ENCODE measurements at regions not wholly inside any gene's neighbourhood (a gene's known extent, or its start where the extent isn't known, plus 50 kb on each side); places are given as distances from the start of the nearest gene placed in this dataset.
"Not testable (repeated sequence)": the region's sequence is repeated elsewhere in the genome, so short reads cannot be mapped to it uniquely, and the experiment has no call there.

- no peak for DNase-seq
These were observed 183.9 kb downstream of the FAM43A start for GRCh38 chr3:194869482-194870169.

DNA sequence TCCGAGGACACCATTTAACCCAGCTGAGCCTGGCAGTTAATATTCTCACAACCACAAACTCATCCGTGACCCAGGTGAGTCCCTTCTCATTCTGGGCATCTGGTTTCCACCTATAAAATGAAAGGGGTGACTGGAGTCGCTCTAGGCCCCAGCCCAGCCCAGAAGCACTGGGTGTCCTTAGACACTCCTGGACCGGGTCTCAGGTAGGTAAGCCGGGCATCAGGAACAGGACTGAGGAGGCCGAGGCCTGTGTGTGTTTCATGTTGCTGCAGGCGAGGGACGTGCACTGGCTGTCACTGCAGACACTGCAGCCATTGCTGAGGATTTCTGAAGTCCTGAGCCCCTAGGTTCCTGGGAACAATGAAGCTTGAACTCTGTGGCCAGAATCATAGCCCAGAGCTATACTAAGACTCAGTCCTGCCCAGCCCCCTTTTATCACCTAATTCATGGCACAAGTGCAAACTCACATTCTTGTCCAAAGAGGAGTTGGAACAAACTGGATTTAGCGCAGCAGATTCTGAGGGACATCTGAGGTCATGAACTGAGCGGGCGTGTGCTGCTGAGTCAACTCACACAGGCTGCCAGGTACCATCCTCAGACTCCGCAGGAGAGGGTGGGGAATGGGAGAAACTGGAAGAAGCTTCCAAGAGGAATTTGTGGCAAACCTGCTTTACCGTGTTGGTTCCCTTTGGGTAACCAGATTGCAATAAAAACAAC lies 184.9 kb downstream of the FAM43A start:
- DNase-seq: no peak

GRCh38 chr3:194871143-194871863 lies 185.6 kb downstream of the FAM43A start:
- no peak for DNase-seq

GRCh38 chr3:194871864-194872668 lies 186.4 kb downstream of the FAM43A start:
- DNase-seq: no peak

DNA sequence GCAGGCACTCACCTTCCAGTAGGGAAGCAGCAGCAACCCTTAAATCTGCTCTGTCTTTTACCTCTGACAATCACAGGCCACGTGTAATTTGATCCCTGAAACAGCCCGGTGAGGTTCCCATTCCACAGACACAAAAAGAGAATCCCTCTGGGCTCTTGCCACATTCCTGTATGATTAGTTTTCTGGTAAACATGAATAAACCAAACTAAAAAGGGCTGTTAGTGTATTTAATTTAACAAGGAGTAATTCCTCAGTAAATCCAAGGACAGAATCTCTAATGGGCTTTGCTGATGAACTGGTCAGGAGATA lies 186.9 kb downstream of the FAM43A start:
- DNase-seq: no peak

DNA sequence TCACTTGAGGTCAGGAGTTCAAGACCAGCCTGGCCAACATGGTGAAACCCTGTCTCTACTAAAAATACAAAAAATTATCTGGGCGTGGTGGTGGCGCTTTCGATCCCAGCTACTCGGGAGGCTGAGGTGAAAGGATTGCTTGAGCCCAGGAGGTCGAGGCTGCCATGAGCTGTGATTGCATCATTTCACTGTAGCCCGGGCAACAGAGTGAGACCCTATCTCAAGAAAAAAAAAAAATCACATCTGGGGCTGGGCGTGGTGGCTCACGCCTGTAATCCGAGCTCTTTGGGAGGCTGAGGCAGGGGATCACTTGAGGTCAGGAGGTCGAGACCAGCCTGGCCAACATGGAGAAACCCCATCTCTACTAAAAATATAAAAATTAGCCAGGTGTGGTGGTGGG lies 187.8 kb downstream of the FAM43A start:
- DNase-seq: not testable (repeated sequence)

- DNase-seq: no peak
These were observed 188.5 kb downstream of the FAM43A start for GRCh38 chr3:194874206-194874605.

- DNase-seq: no peak
These were observed 189.1 kb downstream of the FAM43A start for GRCh38 chr3:194874783-194875182.

GRCh38 chr3:194875581-194876402 lies 190.1 kb downstream of the FAM43A start:
- no peak for DNase-seq

DNA sequence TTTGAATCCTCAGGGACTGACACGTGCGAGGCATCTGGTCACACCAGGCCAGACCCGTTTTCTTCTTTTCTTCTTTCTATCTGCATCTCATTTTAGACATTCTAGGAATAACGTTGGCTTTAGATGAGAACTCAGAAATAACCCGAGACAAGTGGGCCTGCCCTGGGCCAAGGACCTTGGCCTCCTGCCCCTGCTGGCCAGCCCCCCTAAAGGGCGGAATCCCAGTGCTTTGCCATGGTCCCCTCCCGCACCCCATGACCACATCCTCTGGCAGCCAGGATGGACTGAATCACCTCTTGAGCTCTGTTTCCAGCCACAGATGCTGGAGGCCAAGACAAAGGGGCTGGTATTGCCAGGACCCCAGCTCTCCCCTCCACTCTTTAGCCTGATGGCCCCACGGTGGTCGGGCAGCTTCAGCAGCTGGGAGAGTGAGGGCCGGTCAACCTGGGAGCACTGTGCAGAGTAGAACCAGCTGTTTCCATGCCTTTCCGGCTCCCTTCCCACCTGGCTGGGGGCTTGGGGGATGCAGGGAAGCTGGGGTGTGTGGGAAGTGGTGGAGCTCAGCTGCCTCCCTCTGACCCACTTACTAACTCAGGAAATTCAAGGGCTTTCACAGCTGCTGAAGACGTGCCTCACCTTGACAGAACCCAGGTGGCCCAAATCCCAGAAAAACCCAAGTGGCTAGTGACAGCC lies 190.9 kb downstream of the FAM43A start:
- DNase-seq: no peak

GRCh38 chr3:194877291-194878119 lies 191.8 kb downstream of the FAM43A start:
- no peak for DNase-seq

GRCh38 chr3:194879126-194879877 lies 193.6 kb downstream of the FAM43A start:
- no peak for DNase-seq

DNA sequence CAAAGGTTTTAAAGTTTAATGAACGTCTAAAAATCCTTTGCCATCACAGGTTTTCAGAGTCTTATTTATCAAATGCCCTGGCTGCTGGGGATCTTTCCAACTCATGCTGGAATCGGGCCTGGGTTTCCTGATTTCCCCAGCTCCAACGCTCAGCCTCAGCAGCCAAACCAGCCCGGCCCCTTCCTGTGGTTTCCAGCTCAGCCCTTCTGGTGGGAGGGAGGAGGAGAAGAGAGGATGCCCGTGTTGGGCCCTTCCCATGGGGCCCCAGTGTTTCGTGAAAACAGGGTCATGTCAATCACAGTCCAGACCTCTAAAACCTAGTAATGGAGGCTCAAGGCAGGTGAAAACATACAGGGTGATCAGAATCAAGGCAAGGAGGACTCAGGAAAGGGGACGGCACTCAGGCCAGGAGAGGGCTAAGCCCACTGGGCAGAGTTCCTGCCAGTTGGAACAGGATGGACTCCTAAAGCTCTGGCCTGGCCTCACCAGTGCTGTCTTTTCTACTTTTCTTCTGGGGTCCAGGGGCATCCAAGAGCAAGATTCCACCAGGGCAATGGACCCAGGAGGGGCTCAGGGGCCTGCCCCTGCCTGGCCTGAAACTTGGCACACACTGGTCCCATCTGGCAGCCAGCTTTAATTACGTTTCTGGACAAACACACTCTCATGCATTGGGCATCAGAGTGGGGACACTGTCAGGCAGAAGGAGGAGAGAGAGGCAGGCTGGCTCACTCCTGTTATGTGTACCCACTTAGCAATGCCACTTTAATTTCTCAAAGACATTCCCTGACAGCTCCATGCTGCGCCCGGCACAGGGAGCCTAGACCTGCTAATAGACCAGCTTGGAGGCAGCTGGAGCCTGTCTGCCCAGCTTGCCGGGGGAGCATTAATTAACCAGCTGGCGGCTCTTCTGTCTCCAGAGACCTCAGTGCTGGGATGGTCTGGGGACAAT lies 194.6 kb downstream of the FAM43A start:
- DNase-seq: no peak

DNA sequence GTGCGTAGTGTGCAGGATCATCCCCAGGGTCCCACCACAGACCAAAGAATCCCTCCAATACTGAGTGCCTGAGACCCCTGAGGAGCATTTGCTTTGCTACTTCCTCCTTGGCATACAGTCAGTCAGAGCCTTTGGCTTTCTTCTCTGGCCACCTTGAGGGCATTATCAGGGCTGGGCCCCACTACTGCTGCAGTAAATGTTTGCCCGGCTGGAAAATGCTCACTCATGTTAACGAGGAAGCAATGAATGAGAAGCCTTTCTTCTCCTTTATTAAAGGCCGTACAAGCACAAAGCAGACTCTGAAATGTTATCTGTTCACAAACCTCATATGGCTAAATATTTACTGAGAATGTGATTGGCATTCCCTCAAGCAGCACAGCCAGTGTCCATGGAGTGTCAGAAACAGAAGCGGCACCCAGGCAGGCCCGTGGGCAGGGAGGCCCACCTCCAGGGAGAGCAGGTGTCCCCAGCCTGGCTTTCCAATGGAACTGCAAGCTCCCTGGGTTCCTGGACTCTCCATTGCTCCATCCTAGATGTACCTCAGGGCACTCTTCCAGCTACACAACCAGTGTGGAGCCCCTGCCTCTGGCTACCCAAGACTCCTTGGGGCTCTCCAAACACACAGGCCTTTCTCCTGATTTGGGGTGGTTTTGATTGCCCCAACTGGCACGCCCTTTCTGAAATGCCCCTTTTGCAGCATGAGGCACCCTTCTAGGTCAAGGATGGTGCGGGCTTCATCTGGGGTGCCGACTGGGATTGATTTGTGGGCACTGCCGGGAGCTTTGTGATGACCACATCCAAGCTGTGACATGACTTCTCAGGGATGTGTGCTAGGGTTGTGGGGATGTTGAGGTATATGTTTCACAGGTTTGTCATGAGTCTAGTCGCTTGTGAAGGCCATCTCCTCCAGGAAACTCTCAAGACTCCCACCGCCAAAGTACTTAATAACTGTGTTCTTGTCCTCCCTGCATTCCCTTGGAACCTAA lies 195.6 kb downstream of the FAM43A start:
- no peak for DNase-seq

DNA sequence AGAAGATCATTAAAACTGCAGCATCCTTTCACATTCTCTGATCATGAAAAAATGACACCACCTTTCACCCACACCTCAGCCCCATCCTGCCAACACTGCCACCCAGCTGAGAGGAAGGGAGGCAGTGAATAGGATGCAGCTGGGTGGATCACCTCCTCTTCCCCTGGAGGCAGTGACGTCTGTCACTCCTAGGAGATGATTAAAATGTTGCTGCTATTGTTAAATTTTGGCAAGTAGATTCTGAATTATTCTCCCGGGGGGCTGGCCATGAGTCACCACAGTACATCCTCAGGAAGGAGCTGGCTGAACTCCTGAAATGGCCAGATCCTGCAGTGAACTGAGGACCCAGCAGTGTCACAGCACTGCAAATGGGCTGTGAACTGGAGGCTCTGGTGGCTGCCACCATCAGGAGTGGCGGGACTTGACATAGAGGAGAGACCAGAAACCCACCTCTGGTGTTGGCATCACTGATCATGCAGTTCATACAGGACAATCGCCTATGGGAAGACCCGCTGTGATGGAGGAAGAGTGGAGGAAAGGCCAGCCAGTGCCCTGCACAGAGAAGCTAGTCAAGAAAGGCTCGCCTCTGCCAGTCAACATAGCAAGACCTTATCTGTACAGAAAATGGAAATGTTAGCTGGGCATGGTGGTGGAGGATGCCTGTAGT lies 199.1 kb downstream of the FAM43A start:
- no peak for DNase-seq

DNA sequence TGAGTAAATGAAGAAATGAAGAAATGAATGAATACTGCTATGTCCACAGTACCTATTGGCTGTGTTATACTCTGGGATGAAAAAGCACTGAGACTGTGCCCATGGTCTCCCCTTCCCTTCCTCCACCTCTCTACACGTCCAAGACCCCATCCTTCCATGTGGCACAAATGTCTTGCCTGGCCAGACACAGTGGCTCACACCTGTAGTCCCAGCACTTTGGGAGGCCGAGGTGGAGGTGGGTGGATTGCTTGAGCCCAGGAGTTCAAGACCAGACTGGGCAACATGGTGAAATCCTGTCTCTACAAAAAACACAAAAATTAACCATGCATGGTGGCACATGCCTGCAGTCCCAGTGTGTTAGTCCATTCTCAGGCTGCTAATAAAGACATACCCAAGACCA lies 200.1 kb downstream of the FAM43A start:
- no peak for DNase-seq

DNA sequence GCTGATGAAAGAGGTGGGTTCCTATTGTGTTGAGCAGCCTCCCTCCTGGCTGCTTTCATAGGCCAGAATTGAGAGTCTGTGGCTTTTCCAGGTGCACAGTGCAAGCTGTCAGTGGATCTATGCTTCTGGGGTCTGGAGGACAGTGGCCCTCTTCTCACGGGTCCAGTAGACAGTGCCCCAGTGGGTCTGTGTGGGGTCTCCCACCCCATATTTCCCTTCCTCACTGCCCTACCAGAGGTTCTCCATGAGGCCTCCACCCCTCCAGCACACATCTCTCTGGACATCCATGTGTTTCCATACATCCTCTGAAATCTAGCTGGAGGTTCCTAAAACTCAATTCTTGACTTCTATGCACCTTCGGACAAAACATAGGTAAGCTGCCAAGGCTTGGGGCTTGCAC lies 201.2 kb downstream of the FAM43A start:
- no peak for DNase-seq

Data from SHP77 treated with DMSO at 0.1 percent for 48 hours (cell line).